PFSK-1 (cell line): ENCODE measurements at regions not wholly inside any gene's neighbourhood (a gene's known extent, or its start where the extent isn't known, plus 50 kb on each side); places are given as distances from the start of the nearest gene placed in this dataset.

Source experiments
- FOXP2 ChIP-seq: optimal IDR thresholded peaks from 2 replicates; pipeline ENCODE3; 2011; ENCODE audit warnings: borderline replicate concordance, control low read depth, inconsistent platforms; ENCODE audit not compliant: insufficient read depth; ENCODE audit errors: extremely low read length, extremely low read depth
- POLR2AphosphoS5 ChIP-seq: IDR thresholded peaks from 2 replicates; pipeline ENCODE4 v1.6.1; 2012; ENCODE audit warnings: low read depth, mild to moderate bottlenecking, control low read depth, low read length, moderate library complexity
- SIN3A ChIP-seq: IDR thresholded peaks from 2 replicates; pipeline ENCODE4 v1.6.1; 2012; ENCODE audit warnings: mild to moderate bottlenecking, low read length, moderate library complexity, borderline replicate concordance; ENCODE audit not compliant: insufficient read depth
- TAF1 ChIP-seq: IDR thresholded peaks from 2 replicates; pipeline ENCODE4 v1.6.1; 2012; ENCODE audit warnings: low read length, control low read depth, borderline replicate concordance; ENCODE audit not compliant: insufficient read depth
- TF ChIP-seq, protein P1 (sequence below), 2 experiments: IDR thresholded peaks; 2 replicates each; pipeline versions ENCODE4 v1.6.1 to v1.8.0; 2011 to 2012; ENCODE audit warnings: low read depth in 2 of 2, low read length in 2 of 2, control low read depth in 1 of 2, inconsistent platforms in 1 of 2, mild to moderate bottlenecking in 1 of 2, moderate library complexity in 1 of 2; ENCODE audit not compliant: insufficient read depth in 1 of 2

DNA sequence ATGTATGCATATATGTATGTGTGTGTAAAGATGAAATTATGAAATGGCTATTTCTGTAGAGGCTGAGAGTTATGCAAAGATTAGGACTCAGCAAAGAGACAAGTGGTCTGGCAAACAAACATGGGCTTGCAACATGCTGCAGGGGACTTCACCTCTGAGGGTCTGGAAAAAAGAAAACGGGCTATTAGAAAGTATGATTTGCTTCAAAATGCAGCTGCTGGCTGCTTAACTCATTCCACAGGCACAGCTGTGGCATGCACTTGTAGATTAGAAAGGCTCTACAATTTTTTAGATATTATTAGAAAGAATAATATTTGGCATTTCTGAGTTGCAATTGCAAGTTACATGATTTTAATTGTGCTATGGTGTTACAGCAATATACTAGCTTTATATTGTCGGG, 90.4 kb downstream of the ADAMTS1 start:
- no peak for TF ChIP-seq SIN3A
- no peak for TF ChIP-seq POLR2AphosphoS5
- TF ChIP-seq, protein P1, sequence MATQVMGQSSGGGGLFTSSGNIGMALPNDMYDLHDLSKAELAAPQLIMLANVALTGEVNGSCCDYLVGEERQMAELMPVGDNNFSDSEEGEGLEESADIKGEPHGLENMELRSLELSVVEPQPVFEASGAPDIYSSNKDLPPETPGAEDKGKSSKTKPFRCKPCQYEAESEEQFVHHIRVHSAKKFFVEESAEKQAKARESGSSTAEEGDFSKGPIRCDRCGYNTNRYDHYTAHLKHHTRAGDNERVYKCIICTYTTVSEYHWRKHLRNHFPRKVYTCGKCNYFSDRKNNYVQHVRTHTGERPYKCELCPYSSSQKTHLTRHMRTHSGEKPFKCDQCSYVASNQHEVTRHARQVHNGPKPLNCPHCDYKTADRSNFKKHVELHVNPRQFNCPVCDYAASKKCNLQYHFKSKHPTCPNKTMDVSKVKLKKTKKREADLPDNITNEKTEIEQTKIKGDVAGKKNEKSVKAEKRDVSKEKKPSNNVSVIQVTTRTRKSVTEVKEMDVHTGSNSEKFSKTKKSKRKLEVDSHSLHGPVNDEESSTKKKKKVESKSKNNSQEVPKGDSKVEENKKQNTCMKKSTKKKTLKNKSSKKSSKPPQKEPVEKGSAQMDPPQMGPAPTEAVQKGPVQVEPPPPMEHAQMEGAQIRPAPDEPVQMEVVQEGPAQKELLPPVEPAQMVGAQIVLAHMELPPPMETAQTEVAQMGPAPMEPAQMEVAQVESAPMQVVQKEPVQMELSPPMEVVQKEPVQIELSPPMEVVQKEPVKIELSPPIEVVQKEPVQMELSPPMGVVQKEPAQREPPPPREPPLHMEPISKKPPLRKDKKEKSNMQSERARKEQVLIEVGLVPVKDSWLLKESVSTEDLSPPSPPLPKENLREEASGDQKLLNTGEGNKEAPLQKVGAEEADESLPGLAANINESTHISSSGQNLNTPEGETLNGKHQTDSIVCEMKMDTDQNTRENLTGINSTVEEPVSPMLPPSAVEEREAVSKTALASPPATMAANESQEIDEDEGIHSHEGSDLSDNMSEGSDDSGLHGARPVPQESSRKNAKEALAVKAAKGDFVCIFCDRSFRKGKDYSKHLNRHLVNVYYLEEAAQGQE (IDR thresholded peaks at IDR 0.05; ENCODE audit: insufficient read depth in 1 of 2, low read depth in 2 of 2, low read length in 2 of 2): no peak
- TF ChIP-seq TAF1: no peak
- no peak for TF ChIP-seq FOXP2

DNA sequence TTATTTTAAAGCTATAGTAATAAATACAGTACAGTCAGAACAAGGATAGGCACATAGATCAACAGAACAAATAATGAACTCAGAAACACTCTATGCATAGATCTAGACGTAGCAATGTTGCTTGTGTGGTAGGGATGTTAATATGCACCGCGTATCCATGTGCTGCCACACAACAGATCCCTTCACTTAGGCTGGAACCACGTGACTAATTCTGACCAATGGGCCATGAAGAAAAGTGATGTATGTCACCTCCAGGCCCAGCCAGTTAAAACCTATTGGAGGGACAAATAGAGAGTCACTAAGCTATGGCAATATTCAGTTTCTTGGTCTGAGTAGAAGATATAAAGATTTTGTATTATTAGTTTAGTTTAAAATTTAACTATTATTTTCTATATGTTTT, 91.4 kb downstream of the ADAMTS1 start:
- TF ChIP-seq POLR2AphosphoS5: no peak
- no peak for TF ChIP-seq TAF1
- TF ChIP-seq FOXP2: no peak
- TF ChIP-seq SIN3A: no peak
- TF ChIP-seq, protein P1 (IDR thresholded peaks at IDR 0.05; ENCODE audit: insufficient read depth in 1 of 2, low read depth in 2 of 2, low read length in 2 of 2): no peak

DNA sequence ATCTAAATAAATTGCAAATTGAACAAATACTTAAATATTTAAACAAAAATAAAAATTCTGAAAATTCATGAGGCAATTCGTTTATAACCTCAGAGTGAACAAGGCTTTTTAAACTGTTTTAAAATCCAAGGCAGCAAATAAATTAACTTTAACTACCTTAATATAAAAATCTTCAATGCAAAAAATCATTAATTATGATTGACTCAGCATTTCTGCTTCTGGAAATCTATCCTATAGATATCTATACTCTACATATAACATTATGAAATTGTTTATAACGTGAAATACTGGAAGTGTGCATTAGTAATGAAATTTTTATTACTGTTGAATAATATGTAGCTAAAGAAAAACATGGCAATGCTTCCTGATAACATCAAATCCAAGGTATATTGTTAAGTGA, 92.4 kb downstream of the ADAMTS1 start:
- TF ChIP-seq SIN3A (no peak), TAF1 (no peak), FOXP2 (no peak), POLR2AphosphoS5 (no peak)
- TF ChIP-seq, protein P1 (IDR thresholded peaks at IDR 0.05; ENCODE audit: insufficient read depth in 1 of 2, low read depth in 2 of 2, low read length in 2 of 2): no peak

DNA sequence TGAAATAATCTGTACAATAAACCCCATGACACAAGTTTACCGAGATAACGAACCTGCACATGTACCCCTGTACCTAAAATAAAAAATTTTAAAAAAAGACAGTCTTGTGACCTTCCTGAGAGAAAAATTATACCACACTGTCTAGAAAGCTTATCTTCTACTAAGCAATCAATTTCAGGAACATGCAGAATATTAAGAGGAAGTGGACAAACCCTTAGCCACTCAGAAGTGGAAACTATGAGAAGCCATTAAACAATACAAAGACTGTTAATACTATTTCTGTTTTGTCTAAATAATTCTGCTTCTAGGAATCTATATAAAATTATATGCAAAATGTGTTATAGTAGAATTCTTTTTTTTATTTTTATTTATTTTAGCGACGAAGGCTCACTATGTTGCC, 93.9 kb downstream of the ADAMTS1 start:
- TF ChIP-seq, protein P1 (IDR thresholded peaks at IDR 0.05; ENCODE audit: insufficient read depth in 1 of 2, low read depth in 2 of 2, low read length in 2 of 2): no peak
- TF ChIP-seq FOXP2: no peak
- no peak for TF ChIP-seq POLR2AphosphoS5

DNA sequence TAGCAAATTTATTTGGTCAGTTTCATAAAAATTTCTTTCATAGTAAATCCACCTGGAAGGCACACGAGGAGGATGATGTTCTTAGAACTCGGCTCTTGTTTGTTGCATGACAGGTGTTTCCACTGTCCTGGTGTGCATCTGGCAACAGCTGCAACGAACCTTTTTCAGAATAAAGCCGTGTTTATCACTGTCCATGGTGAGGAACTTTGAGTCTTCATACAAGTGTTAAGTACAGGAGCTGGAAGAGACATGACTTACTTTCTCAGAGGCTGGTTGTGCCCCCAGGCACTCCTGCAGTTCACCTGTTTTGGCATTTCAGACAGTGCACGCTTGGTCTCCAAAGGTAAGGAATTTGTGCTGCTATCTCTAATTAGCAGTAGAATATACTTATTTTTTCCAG, 97.1 kb downstream of the ADAMTS1 start:
- no peak for TF ChIP-seq POLR2AphosphoS5
- no peak for TF ChIP-seq FOXP2
- TF ChIP-seq, protein P1 (IDR thresholded peaks at IDR 0.05; ENCODE audit: insufficient read depth in 1 of 2, low read depth in 2 of 2, low read length in 2 of 2): 0 out of 4 replicates have a peak, but pooled peaks of 1 of the 2 experiments have one; percentile 41
- TF ChIP-seq TAF1: no peak
